RCC 7860 (cell line): ENCODE measurements at regions not wholly inside any gene's neighbourhood (a gene's known extent, or its start where the extent isn't known, plus 50 kb on each side); places are given as distances from the start of the nearest gene placed in this dataset.
"Not testable (repeated sequence)": the region's sequence is repeated elsewhere in the genome, so short reads cannot be mapped to it uniquely, and the experiment has no call there.

Experiments used
- DNase-seq: peaks from one replicate; pipeline ENCODE4 v3.0.0-alpha.2; 2015; ENCODE audit warnings: low spot score
- FAIRE-seq: peaks from 2 replicates; lab custom pipeline; 2012; peaks lifted over from hg19 to GRCh38; lab: Jason Lieb, UNC

- DNase-seq (no peak), FAIRE-seq (no peak)
Measured at GRCh38 chr18:10077986-10078385, 164.2 kb downstream of the VAPA start.

DNA sequence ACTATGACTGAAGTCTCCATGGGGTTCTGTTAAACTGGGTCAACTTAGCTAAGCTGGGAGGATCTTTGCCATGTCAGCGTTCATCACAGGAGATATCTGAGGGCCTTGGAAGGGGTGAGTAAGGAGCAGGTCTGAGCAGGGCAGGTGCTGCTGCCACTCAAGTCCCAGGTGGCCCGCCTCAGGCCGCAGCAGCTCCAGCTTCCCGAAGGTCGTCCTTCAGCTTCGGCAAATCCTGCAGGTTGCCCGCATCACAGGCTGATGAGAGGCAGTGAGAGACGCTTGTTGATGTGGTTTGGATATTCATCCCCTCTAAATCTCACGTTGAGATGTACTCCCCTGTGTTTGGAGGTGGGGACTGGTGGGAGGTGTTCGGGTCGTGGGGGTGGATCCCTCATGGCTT is 166.6 kb downstream of the VAPA start:
- DNase-seq (no peak), FAIRE-seq (no peak)

GRCh38 chr18:10081492-10081891 is 167.7 kb downstream of the VAPA start:
- FAIRE-seq (no peak), DNase-seq (no peak)

GRCh38 chr18:10085416-10085815 is 171.6 kb downstream of the VAPA start:
- no peak for DNase-seq

DNA sequence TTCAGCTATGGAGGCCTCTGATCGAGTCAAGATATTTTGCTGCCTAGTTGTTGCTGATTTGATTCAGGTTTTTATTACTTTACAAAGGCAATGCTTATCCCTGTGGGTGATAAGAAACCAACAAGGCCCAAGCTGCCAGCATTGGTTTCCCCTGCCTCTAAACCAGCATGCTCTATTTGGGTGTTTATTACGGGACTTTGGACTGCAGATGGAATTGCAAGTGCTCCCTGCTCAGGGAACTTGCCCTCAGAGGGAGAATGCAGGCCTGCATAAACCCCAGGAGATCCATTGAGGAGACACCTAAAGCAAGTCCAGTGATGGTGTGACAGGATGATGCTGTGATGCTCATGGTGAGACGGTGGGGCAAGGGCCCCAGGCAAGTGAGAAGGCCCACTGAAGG is 172.1 kb downstream of the VAPA start:
- no peak for FAIRE-seq
- no peak for DNase-seq

More at GRCh38 chr18:10085416-10085815, 171.6 kb downstream of the VAPA start:
- FAIRE-seq, result no peak

DNA sequence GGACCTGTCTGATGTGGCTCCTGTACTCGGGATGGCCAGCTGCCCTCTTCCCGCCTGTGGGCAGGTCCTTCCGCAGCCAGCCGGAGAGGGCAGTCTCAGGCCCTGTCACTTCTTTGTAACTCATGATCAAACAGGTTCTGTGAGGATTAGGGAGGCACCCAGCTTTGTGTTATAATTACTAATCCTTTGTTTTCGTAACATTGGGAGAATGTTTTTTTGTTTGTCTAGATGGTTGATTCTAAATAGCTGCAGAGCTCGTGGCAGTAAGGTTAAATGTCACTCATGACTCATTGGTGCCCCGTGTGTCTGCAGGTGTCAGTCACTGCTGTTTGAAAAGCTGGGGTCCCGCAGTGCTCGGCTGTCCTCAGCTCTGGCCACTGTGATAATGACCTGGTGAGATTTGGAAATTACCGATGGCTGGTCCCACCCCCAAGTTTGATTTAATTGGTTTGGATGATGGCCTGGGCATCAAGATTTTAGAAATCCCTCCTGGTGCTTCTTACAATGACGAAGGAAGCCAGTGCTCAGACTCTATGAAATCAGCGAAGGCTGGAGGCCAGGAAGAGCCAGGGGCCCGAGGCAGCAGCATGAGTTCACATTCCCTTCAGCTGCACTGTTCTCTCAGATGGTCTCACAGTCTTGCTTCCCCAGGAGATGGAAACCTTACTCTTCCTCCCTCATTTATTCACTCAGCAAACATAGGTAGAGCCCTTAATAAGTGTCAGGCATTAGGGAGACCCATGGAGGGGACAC is 172.8 kb downstream of the VAPA start:
- no peak for DNase-seq
- no peak for FAIRE-seq

DNA sequence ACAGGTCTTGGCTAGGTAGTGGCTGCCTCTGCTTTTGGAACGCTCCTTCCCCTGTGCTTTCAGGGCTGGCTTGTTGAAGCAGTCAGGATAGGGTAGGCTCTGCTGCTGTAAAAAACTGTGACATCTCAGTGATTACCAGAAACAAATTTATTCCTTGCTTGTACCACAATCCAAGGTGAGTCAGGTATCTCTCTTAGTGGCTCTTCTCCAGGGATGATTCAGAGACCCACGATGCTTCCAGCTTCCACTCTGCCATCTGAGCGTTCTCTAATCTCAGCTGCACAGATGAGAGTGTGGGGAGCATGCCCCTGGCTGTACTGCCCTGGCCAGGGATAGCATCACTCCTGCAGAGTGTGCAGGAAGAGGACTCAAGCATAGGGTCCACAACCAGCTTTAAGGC is 174.9 kb downstream of the VAPA start:
- DNase-seq (no peak), FAIRE-seq (no peak)

- no peak for FAIRE-seq
- no peak for DNase-seq
Measured at GRCh38 chr18:10089881-10090280, 176.1 kb downstream of the VAPA start.

DNA sequence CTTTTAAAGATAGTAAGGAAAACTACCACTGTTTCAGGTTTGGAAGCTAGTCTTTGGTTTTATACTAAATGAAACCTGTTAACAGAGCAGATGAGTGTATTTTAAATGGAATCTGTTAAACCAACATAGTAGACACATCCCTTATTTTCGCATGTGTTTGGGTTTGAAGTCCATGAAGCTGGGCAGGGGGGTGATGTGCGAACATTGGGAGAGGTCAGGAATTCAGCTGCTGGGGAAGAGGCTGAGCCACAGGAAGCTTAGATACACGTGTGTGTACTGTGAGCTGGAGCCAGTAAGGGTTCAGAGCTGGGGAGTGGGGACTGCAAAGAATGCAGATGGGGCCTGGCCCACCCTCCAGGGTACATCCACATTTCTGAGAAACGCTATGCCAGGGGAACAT is 176.9 kb downstream of the VAPA start:
- FAIRE-seq, result no peak
- no peak for DNase-seq

GRCh38 chr18:10093445-10093844 is 179.6 kb downstream of the VAPA start:
- FAIRE-seq (no peak), DNase-seq (no peak)

- no peak for FAIRE-seq
Measured at GRCh38 chr18:10094154-10094553, 180.3 kb downstream of the VAPA start.

GRCh38 chr18:10094655-10095054 is 180.8 kb downstream of the VAPA start:
- no peak for DNase-seq
- no peak for FAIRE-seq

More at GRCh38 chr18:10094154-10094553, 180.3 kb downstream of the VAPA start:
- DNase-seq, result no peak

- FAIRE-seq (no peak), DNase-seq (no peak)
Measured at GRCh38 chr18:10095356-10095755, 181.5 kb downstream of the VAPA start.

GRCh38 chr18:10099539-10100140 is 185.8 kb downstream of the VAPA start:
- no peak for DNase-seq
- FAIRE-seq, result no peak

- DNase-seq (no peak), FAIRE-seq (no peak)
Measured at GRCh38 chr18:10100196-10100595, 186.4 kb downstream of the VAPA start.

- DNase-seq, result no peak
- FAIRE-seq, result no peak
Measured at GRCh38 chr18:10100941-10101701, 187.3 kb downstream of the VAPA start.

- FAIRE-seq, result no peak
- no peak for DNase-seq
Measured at GRCh38 chr18:10101729-10102128, 187.9 kb downstream of the VAPA start.

DNA sequence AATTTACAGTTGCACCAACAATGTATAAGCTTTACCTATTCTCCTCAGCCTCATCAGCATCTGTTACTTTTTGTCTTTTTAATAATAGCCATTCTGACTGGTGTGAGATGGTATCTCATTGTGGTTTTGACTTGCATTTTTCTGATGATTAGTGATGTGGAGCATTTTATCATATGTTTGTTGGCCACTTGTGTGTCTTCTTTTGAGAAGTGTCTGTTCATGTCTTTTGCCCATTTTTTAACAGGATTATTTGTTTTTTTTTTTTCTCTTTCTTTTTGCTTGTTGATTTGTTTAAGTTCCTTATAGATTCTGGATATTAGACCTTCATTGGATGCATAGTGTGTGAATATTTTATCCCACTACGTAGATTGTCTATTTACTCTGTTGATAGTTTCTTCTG is 191.3 kb downstream of the VAPA start:
- not testable (repeated sequence) for DNase-seq, FAIRE-seq

DNA sequence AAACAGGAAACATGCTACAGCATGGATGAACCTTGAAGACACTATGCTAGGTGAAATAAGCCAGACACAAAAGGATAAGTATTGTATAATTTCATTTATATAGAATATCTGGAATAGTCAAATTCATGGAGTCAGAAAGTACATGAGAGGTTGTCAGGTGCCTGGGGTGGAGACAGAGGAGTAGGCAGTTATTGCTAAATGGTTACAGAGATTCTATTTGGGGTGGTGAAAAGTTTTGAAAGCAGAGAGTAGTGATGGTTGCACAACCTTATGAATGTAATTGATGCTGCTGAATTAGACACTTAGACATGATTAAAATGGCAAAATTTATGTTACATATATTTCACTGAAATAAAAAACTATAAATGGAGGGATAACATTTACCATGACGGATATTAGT is 197.4 kb downstream of the VAPA start:
- no peak for DNase-seq
- no peak for FAIRE-seq

DNA sequence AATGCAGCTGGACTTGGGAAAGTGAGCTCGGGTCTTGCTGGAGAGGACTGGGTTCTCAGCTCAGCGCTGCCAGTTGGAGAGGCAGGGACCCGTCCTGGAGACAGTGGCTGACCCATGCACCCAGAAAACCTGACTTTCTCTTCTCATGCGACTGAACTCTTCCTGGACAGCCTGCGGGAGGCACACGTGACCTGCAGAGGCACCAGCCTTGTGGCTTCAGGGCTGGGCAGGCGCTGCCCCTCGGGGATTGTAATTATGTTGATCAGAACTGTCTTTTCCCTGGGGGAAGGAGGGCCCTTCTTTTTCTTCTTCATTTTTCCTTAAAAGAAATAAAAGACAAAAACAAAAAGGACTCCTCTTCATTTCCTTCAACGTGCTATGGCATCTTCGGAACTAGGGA is 198.1 kb downstream of the VAPA start:
- no peak for FAIRE-seq
- no peak for DNase-seq

DNA sequence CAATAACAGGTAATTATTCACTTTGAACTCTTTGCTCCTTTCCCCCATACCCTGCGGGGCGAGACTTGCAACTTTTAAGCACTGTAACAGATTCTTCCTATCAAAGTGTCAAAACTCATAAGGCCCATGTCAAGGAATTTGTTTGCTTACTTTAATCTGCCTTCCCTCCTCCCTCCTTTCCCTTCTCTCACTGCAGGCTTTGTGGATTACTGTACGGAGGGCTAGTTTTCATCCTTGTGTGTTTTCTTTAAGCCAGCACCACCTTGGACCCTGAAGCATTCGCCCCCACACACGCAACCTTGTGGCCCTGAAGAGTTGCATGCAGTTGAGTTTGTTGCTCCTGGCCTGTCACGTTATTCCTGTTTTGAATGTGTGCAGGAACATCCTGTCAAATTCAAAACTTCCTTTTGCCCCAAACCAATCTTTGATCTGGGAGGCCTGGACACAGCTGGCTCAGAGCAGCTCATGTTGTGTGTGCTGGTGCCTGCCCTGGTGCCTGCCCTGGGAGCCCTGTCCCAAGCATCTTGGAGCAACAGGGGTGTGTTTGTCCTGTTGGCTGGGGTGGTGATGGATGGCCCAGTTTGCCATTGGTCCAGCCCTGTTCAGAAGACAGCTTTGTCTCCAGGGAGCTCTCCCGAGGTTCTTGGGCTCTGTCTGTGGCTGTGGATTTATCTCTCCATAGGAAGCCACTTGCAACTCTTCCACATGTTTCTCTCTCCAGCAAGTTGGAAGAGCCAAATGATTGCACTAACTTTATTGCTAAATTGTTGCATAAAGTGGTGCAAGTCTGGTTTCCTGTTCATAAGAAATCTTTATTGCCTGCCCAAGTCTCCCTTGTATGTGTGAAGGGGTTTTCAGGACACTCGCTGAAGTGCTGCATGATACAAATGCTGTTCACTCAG is 199.6 kb downstream of the VAPA start:
- FAIRE-seq (no peak), DNase-seq (no peak)
